Neural cell (in vitro differentiated cells): ENCODE measurements at regions not wholly inside any gene's neighbourhood (a gene's known extent, or its start where the extent isn't known, plus 50 kb on each side); places are given as distances from the start of the nearest gene placed in this dataset.

ENCODE experiments used
- CTCF ChIP-seq: fragments of 450-650 bp; IDR thresholded peaks from 2 replicates; pipeline ENCODE4 v1.5.1; 2014; ENCODE audit warnings: antibody characterized with exemption, mild to moderate bottlenecking, moderate library complexity; ENCODE audit not compliant: poor library complexity, severe bottlenecking
- EZH2 ChIP-seq: fragments of 200-600, 300-800 bp; shearing (Covaris generic), sonication (generic); IDR thresholded peaks from 2 replicates; pipeline ENCODE4 v1.6.1; 2014; ENCODE audit warnings: antibody characterized with exemption, low read length, borderline replicate concordance, mild to moderate bottlenecking; ENCODE audit not compliant: insufficient read depth, poor library complexity, severe bottlenecking

DNA sequence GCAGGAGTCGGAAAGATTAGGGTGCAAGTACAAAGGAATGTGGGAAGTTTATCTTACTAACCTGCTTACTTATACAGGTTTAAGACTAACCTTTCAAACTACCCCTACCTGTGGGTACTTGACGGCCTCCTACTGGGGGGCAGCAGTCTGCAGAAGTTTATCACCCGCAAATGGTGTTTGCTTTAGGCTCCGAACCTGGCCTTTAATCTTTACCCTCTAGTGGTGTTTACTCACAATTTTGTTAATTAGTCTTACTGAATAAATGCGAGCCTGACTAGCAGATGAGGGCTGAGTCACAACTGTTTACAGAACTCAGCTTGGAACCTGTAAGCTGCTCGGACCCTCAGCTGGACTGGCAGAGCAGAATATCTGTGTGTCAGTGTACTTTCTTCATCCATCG lies 204.2 kb upstream of the GPRIN3 start:
- TF ChIP-seq CTCF (no peak), EZH2 (no peak)
